BE2C (cell line): ENCODE measurements at regions not wholly inside any gene's neighbourhood (a gene's known extent, or its start where the extent isn't known, plus 50 kb on each side); places are given as distances from the start of the nearest gene placed in this dataset.

Source experiments
- DNase-seq: peaks from one replicate; pipeline ENCODE4 v3.0.0-alpha.2; 2020
- H3K27me3 ChIP-seq: fragments of 250-450 bp; sonication (Bioruptor Pico); 2 replicates; pipeline ENCODE4 v1.5.1; 2020; ENCODE audit warnings: mild to moderate bottlenecking
- H3K36me3 ChIP-seq: fragments of 250-450 bp; sonication (Bioruptor Pico); 2 replicates; pipeline ENCODE4 v1.5.1; 2020; ENCODE audit warnings: mild to moderate bottlenecking
- H3K4me1 ChIP-seq: fragments of 250-450 bp; sonication (Bioruptor Pico); 2 replicates; pipeline ENCODE4 v1.5.1; 2020
- H3K4me3 ChIP-seq: 2 replicates; pipeline ENCODE4 v1.5.1; 2011; ENCODE audit warnings: low read depth, low read length
- H3K9me3 ChIP-seq: fragments of 250-450 bp; sonication (Bioruptor Pico); 2 replicates; pipeline ENCODE4 v1.5.1; 2020
- CTCF ChIP-seq: IDR thresholded peaks from 2 replicates; pipeline ENCODE4 v1.5.1; 2012; ENCODE audit warnings: mild to moderate bottlenecking, low read depth, low read length

- H3K9me3 ChIP-seq = no peaks in the 10 kb centered on the region
- no peak for TF ChIP-seq CTCF
- no peak overlapping the region for H3K4me3 ChIP-seq
- no peak for DNase-seq
- no peaks in the 10 kb centered on the region for H3K27me3 ChIP-seq
- no peaks in the 10 kb centered on the region for H3K4me1 ChIP-seq
- no peaks in the 10 kb centered on the region for H3K36me3 ChIP-seq
These were observed 1560.4 kb downstream of the AMY1C start for GRCh38 chr1:105310063-105310462.

GRCh38 chr1:105317976-105318375 is 1568.3 kb downstream of the AMY1C start:
- TF ChIP-seq CTCF = no peak
- H3K4me1 ChIP-seq = peaks cover 12% of the 10 kb centered on the region
- no peaks in the 10 kb centered on the region for H3K27me3 ChIP-seq
- H3K36me3 ChIP-seq = no peaks in the 10 kb centered on the region
- DNase-seq = no peak
- H3K4me3 ChIP-seq = peak overlapping the region; percentile 29
- H3K9me3 ChIP-seq = no peaks in the 10 kb centered on the region; the same call in 1 of the 2 replicates

- no peak for TF ChIP-seq CTCF
- H3K4me3 ChIP-seq = no peak overlapping the region
- H3K27me3 ChIP-seq = no peaks in the 10 kb centered on the region
- H3K36me3 ChIP-seq = no peaks in the 10 kb centered on the region
- no peaks in the 10 kb centered on the region for H3K9me3 ChIP-seq
- no peak for DNase-seq
- no peaks in the 10 kb centered on the region; the same call in 1 of the 2 replicates for H3K4me1 ChIP-seq
These were observed 1577.2 kb downstream of the AMY1C start for GRCh38 chr1:105326886-105327285.

- DNase-seq = no peak
These were observed 1587.7 kb downstream of the AMY1C start for GRCh38 chr1:105337420-105337819.

GRCh38 chr1:105343317-105343716 is 1593.6 kb downstream of the AMY1C start:
- H3K4me1 ChIP-seq = no peaks in the 10 kb centered on the region; the same call in none of the 2 replicates
- no peaks in the 10 kb centered on the region for H3K9me3 ChIP-seq
- TF ChIP-seq CTCF = no peak
- DNase-seq = no peak
- H3K27me3 ChIP-seq = no peaks in the 10 kb centered on the region
- no peaks in the 10 kb centered on the region for H3K36me3 ChIP-seq
- no peak overlapping the region for H3K4me3 ChIP-seq

More at GRCh38 chr1:105337420-105337819, 1587.7 kb downstream of the AMY1C start:
- H3K4me1 ChIP-seq = no peaks in the 10 kb centered on the region; the same call in none of the 2 replicates
- H3K9me3 ChIP-seq = no peaks in the 10 kb centered on the region
- H3K27me3 ChIP-seq = no peaks in the 10 kb centered on the region
- H3K36me3 ChIP-seq = no peaks in the 10 kb centered on the region
- H3K4me3 ChIP-seq = no peak overlapping the region
- TF ChIP-seq CTCF = no peak

- TF ChIP-seq CTCF = no peak
- 0 out of 2 replicates have a peak, but pooled peaks cover 3% of the 10 kb centered on the region for H3K4me1 ChIP-seq
- H3K4me3 ChIP-seq = no peak overlapping the region
- no peaks in the 10 kb centered on the region for H3K36me3 ChIP-seq
- DNase-seq = no peak
- no peaks in the 10 kb centered on the region for H3K27me3 ChIP-seq
- no peaks in the 10 kb centered on the region for H3K9me3 ChIP-seq
These were observed 1609.8 kb downstream of the AMY1C start for GRCh38 chr1:105359457-105359856.
